HAP-1 (cell line): ENCODE measurements at regions not wholly inside any gene's neighbourhood (a gene's known extent, or its start where the extent isn't known, plus 50 kb on each side); places are given as distances from the start of the nearest gene placed in this dataset.
"Not testable (repeated sequence)": the region's sequence is repeated elsewhere in the genome, so short reads cannot be mapped to it uniquely, and the experiment has no call there.

Experiments
- DNase-seq, 2 experiments: peaks; one replicate each; pipeline ENCODE4 v3.0.0-alpha.2; 2016 to 2020; ENCODE audit warnings: low spot score in 2 of 2
- H3K27me3 ChIP-seq: fragments of 250-450 bp; sonication (Bioruptor Pico); 2 replicates; pipeline ENCODE4 v1.5.1; 2020; ENCODE audit warnings: low read depth, mild to moderate bottlenecking, moderate library complexity
- H3K36me3 ChIP-seq: fragments of 250-450 bp; sonication (Bioruptor Pico); replicated peaks from 2 replicates; pipeline ENCODE4 v1.5.1; 2020; ENCODE audit warnings: mild to moderate bottlenecking
- H3K4me1 ChIP-seq: fragments of 250-450 bp; sonication (Bioruptor Pico); 2 replicates; pipeline ENCODE4 v1.5.1; 2020; ENCODE audit warnings: mild to moderate bottlenecking
- H3K4me3 ChIP-seq: fragments of 250-450 bp; sonication (Bioruptor Pico); 2 replicates; pipeline ENCODE4 v1.5.1; 2020; ENCODE audit warnings: mild to moderate bottlenecking, moderate library complexity
- H3K9me3 ChIP-seq: fragments of 250-450 bp; sonication (Bioruptor Pico); 2 replicates; pipeline ENCODE4 v1.5.1; 2020; ENCODE audit warnings: mild to moderate bottlenecking, moderate library complexity
- in situ Hi-C: fragments of 300-500 bp; cut with MboI; formaldehyde crosslinking; loops from 3 replicates; pipeline ENCODE4 v1.14.3; 2020; ENCODE audit warnings: low sequenced_read_pairs, inconsistent platforms, mixed read lengths

DNA sequence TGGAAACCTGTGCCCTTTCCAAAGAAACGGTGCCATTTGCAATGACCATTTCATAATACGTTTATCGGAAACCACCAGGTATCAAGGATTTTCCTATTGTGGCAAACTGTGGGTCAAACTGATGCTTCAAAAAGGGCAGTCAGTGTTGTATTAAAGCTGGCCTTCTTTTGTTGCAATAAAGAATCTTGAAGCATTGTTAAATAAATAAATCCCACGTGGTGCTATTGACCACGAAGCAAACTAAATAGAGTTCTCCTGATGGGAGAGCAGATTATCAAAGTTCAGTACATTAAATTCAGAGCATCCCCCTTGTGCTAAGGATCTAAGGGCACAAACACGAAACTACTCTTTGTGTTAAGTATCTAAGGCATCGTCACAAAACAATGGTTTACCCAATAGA is 545.9 kb upstream of the MIR17HG start:
- Histone ChIP-seq H3K9me3 (no peaks in the 10 kb centered on the region), H3K36me3 (no peaks in the 10 kb centered on the region), H3K27me3 (no peaks in the 10 kb centered on the region), H3K4me1 (no peaks in the 10 kb centered on the region), H3K4me3 (no peak overlapping the region)
- DNase-seq = no peak
- in situ Hi-C loops = no loop called here

DNA sequence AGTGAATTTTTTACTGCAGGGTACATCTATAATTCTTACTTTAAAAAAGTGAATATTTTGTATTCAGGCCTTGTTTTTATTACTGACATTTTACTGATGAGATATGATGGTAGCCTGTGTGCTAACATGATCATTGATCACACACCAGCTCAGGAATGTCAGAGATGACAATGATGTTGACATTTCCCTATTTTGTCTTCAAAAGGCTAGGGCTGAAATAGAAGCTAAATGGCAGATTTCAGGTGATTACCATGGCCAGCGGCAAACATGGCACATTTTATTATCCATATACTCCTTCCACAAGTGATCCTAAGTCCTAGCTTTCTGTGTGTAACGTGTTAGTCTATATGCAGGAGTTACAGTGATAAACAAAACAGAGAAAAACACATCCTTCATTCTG is 544.3 kb upstream of the MIR17HG start:
- Histone ChIP-seq H3K4me1 (no peaks in the 10 kb centered on the region), H3K9me3 (no peaks in the 10 kb centered on the region), H3K4me3 (no peak overlapping the region), H3K27me3 (no peaks in the 10 kb centered on the region), H3K36me3 (no peaks in the 10 kb centered on the region)
- DNase-seq = no peak
- in situ Hi-C loops = no loop called here

DNA sequence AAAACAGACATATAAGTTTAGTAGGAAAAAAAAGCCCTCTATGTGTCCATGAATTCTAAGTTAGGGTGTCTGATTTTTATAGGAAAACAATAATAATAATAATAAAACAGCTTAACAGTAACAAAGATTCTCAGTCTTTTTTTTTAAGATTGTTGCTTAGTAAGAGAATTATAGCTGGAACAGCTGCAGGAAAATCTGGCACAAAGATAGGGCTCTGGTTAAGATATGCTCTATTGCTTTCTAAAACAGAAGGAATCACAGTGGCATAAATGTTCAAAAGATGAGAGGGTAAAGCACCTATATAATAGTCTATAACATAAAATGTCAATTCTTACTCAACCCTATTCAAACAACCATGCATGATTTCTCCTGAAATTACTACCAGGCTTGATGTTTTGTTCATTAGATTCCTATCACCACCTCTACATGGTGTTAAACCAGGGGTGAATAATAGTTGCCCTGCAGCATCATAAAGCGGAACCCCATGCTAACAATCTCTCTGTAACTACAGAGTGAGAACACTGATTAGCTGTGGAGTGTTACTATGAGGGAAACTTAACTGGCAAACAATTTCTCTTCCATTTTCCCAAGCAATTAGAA is 541.4 kb upstream of the MIR17HG start:
- DNase-seq = no peak
- Histone ChIP-seq H3K9me3 (no peaks in the 10 kb centered on the region), H3K27me3 (no peaks in the 10 kb centered on the region)

DNA sequence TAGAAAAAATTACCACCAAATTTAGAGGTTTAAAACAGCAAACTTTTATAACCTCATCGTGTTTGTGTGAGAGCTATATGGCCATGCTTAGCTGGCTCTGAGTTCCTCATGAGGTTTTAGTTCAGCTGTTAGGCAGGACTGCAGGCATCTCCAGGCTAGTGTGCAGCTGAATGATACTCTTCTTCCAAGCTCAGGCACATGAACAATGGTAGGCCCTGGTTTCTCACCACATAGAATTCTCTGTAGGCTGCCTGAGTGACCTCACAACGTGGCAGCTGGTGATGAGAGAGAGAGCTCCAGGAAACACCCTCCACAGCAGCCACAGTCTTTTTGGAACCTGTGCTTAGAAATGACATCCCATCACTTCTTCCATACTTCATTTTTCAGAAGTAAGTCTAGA is 540.6 kb upstream of the MIR17HG start:
- DNase-seq = no peak
- in situ Hi-C loops = no loop called here
- no peaks in the 10 kb centered on the region for H3K9me3 ChIP-seq
- H3K4me1 ChIP-seq = no peaks in the 10 kb centered on the region
- H3K27me3 ChIP-seq = no peaks in the 10 kb centered on the region
- no peak overlapping the region for H3K4me3 ChIP-seq
- H3K36me3 ChIP-seq = no peaks in the 10 kb centered on the region

More for the DNA sequence above, 541.4 kb upstream of the MIR17HG start:
- Histone ChIP-seq H3K4me3 (no peak overlapping the region), H3K4me1 (no peaks in the 10 kb centered on the region), H3K36me3 (no peaks in the 10 kb centered on the region)
- in situ Hi-C loops = no loop called here

DNA sequence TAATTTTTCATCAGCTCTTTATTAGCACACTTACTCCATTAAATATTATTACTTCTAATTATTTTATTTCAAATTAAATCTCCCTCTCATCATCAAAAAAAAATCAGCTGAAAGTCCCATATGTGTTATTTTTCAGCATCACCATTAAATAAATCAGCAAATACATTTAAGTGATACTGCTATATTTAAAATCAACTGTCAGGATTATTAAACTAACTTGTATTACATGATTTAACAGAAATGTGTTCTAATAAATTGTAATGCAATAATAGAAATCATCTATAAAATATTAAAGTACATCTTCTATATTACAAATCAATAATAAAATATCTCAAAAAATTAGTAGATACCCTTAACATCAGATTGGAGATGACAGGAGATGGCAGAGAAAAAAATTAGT is 538.6 kb upstream of the MIR17HG start:
- Histone ChIP-seq H3K36me3 (no peaks in the 10 kb centered on the region), H3K27me3 (no peaks in the 10 kb centered on the region), H3K4me1 (no peaks in the 10 kb centered on the region), H3K9me3 (no peaks in the 10 kb centered on the region), H3K4me3 (no peak overlapping the region)
- no peak for DNase-seq
- in situ Hi-C loops = no loop called here

DNA sequence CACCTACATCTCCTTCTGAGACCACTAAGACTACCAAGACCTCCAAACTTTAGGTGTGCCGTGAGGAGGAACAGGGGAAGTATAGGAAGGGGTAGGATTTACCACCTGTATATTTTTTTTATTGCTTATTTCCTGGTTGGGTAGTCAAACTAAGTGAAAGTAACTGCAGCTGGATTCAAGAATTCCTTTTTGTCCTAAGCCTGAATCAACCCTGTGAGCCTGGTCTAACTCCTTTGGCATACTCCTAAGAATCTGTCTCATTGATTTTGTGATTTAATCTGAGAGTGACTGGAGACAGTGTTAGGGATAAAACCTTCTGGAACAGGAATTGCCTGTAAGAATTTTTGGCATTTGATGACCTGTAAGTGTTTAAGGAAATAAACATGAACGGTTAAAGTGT is 523.5 kb upstream of the MIR17HG start:
- no peak for DNase-seq
- in situ Hi-C loops = no loop called here
- Histone ChIP-seq H3K9me3 (no peaks in the 10 kb centered on the region), H3K27me3 (no peaks in the 10 kb centered on the region), H3K4me3 (no peak overlapping the region), H3K4me1 (no peaks in the 10 kb centered on the region), H3K36me3 (no peaks in the 10 kb centered on the region)

DNA sequence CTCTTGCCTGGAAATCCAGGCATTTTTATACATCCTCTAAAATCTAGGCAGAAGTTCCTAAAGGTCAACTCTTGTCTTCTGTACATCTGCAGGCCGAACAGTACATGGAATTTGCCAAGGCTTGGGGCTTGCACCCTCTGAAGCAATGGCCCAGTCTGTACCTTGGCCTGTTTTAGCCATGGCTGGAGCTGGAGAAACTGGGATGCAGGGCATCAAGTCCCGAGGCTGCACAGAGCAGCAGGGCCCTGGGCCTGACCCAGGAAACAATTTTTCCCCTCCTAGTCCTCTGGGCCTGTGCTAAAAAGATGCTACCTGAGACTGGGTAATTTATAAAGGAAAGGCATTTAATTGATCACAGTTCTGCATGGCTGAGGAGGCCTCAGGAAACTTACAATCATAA is 520.8 kb upstream of the MIR17HG start:
- no peak for DNase-seq
- Histone ChIP-seq H3K4me1 (no peaks in the 10 kb centered on the region), H3K27me3 (no peaks in the 10 kb centered on the region), H3K36me3 (no peaks in the 10 kb centered on the region), H3K4me3 (no peak overlapping the region), H3K9me3 (no peaks in the 10 kb centered on the region)
- in situ Hi-C loops = no loop called here

DNA sequence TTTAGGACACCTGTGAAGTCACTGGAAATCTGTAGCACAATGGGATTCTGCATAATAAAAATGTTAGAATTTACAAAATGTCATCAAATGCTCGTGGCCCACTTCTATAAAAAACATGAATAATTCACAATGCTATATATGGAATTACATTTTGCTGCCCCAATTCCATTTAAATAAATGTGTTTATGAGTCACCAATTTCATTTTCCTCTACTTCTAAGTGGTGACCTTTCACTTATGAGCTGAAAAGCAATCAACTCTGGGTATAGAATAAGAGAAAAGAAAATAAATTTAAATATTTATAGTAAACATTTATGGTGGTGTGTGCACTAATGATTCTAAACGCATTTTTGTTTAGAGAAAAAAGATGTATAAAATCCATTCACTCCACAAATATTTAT is 516.7 kb upstream of the MIR17HG start:
- Histone ChIP-seq H3K9me3 (no peaks in the 10 kb centered on the region), H3K4me1 (no peaks in the 10 kb centered on the region), H3K27me3 (no peaks in the 10 kb centered on the region), H3K4me3 (no peak overlapping the region), H3K36me3 (no peaks in the 10 kb centered on the region)
- no peak for DNase-seq
- in situ Hi-C loops = no loop called here

DNA sequence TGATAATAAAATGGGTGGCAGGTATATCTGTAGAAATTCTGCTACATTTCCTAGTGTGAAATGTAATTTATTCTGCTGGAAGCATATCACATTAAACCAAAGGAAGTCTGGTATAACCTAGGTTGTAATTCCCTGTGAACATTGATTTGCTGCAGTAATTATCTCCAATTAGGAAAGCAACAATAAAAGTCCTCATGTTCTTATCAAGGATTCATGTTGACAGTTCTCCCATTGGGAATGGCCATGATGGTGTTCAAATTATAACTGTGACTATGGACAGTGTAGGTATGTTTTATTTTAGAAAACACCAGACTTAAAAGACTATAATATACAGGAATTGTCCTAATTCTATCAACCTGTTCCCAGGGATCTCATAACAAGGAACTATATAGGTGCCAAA is 513.5 kb upstream of the MIR17HG start:
- no peaks in the 10 kb centered on the region for H3K9me3 ChIP-seq
- H3K4me3 ChIP-seq = no peak overlapping the region
- H3K4me1 ChIP-seq = no peaks in the 10 kb centered on the region
- H3K36me3 ChIP-seq = no peaks in the 10 kb centered on the region
- DNase-seq = no peak
- no peaks in the 10 kb centered on the region for H3K27me3 ChIP-seq
- in situ Hi-C loops = no loop called here

DNA sequence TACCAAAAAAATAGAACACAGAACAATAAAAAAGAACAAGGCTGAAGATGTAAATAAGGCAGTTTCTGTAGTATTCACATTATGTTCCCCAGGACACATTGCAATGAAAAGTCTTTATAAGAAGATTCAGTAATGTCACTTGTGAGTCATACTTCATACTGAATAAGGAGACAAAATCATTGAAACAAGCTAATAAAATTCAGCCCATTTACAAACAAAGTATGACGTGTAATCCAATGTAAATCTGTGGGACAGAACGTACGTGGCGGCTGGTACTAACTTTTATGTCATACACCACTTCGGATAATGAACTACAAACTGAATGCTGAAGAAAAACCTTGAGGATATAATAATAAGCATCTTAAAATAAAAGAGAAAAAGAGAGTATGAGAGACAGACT is 512.8 kb upstream of the MIR17HG start:
- Histone ChIP-seq H3K9me3 (no peaks in the 10 kb centered on the region), H3K27me3 (no peaks in the 10 kb centered on the region), H3K36me3 (no peaks in the 10 kb centered on the region), H3K4me1 (no peaks in the 10 kb centered on the region), H3K4me3 (no peak overlapping the region)
- in situ Hi-C loops = no loop called here
- no peak for DNase-seq

DNA sequence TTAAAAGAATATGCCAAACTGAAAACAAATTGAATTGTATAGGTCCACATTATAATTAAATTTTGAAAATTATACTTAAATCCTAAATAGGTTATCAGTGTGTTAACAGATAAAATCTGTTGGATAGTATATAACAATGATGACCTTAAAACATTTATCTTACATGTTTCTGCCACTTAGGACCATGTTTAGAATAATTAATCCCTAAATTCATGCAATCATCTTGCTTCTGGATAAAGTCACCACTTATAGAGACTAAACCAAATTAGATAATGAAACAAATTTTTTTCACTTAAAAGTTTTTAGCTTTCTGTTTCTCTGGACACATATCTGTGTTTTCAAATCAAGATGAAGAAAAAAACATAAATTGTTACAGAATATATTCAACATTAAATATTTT is 511.7 kb upstream of the MIR17HG start:
- Histone ChIP-seq H3K4me1 (no peaks in the 10 kb centered on the region), H3K36me3 (no peaks in the 10 kb centered on the region), H3K27me3 (no peaks in the 10 kb centered on the region), H3K9me3 (no peaks in the 10 kb centered on the region), H3K4me3 (no peak overlapping the region)
- in situ Hi-C loops = no loop called here
- no peak for DNase-seq

DNA sequence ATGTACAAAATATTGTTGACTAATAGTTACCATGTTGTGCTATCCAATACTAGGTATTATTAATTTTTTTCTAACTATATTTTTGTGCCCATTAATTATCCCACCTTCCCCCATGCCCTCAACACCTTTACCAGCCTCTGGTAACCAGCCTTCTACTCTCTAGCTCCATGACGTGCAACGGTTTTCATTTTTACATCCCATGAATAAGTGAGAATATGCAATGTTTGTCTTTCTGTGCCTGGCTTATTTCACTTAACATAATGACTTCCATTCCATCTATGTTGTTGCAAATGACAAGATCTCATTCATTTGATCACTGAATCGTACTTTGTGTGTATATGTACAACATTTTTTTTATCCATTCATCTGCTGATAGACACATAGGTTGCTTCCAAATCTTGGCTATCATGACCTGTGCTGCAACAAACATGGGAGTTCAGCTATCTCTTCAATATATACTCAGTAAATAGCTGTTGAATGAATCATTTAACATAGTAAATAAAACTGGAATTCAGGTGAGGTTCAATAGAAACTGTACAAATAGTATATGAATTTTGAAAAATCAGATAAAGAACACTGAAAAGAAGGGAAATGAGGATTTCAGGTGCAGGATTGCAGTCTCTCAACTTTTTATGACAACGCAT is 509.0 kb upstream of the MIR17HG start:
- Histone ChIP-seq H3K36me3 (no peaks in the 10 kb centered on the region), H3K4me1 (no peaks in the 10 kb centered on the region), H3K27me3 (no peaks in the 10 kb centered on the region), H3K9me3 (no peaks in the 10 kb centered on the region), H3K4me3 (no peak overlapping the region)
- in situ Hi-C loops = no loop called here
- DNase-seq = no peak

DNA sequence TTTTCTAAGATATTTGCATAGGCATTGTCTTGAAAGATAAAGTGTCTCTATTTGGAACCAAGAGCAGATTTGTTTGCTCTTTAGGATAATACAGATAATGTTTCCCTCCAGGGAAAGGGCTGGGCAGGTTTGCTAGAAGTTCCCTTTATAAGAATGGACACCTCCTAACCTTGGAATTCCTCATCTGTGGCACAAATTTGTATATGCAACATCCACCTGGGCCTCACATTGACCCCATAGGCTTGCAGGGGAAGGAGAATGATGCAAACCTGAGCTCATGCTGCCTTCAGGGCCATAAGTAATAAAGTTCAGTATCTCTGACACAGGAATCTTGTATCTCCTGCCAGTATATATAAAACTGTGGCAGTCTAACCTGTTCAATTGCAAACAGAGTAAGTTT is 508.4 kb upstream of the MIR17HG start:
- H3K4me1 ChIP-seq = no peaks in the 10 kb centered on the region
- DNase-seq = no peak
- no peaks in the 10 kb centered on the region for H3K36me3 ChIP-seq
- H3K9me3 ChIP-seq = no peaks in the 10 kb centered on the region
- H3K27me3 ChIP-seq = no peaks in the 10 kb centered on the region
- in situ Hi-C loops = no loop called here
- H3K4me3 ChIP-seq = no peak overlapping the region

DNA sequence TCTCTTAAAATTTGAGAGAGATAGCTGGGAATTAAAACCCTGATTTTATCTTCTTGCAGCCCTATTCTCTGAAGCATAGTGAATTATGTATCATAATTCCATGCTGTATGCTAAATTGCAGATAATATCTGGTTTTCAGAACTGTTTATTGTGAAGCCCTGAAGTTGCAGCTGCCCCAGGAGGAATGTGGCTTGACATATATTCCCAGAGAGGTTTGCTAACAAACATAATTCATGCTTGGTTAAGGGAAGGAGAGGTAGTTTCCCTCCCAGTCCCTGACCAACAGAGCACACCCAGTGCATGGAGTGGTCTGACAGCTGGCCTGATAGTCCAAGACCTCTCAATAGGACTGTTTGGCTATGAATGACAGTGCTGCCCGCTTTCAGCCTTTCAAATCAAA is 500.6 kb upstream of the MIR17HG start:
- no peak overlapping the region for H3K4me3 ChIP-seq
- no peaks in the 10 kb centered on the region for H3K9me3 ChIP-seq
- no peaks in the 10 kb centered on the region for H3K27me3 ChIP-seq
- in situ Hi-C loops = no loop called here
- H3K4me1 ChIP-seq = no peaks in the 10 kb centered on the region
- no peaks in the 10 kb centered on the region for H3K36me3 ChIP-seq
- no peak for DNase-seq

DNA sequence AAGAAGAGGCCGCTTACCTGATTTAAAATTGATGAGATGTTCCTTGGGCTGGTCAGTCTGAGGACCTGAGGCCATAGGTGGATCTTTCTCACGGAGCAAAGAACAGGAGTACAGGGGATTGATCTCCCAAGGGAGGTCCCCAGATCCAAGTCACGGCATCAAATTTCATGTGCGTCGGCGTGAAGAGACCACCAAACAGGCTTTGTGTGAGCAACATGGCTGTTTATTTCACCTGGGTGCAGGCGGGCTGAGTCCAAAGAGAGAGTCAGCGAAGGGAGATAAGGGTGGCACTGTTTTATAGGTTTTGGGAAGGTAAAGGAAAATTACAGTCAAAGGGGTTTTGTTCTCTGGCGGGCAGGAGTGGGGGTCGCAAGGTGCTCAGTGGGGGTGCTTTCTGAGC is 493.8 kb upstream of the MIR17HG start:
- H3K9me3 ChIP-seq, H3K36me3 ChIP-seq, H3K4me3 ChIP-seq, H3K27me3 ChIP-seq, DNase-seq, in situ Hi-C loops, H3K4me1 ChIP-seq: not testable (repeated sequence)
